HEK293 (cell line): ENCODE measurements at regions not wholly inside any gene's neighbourhood (a gene's known extent, or its start where the extent isn't known, plus 50 kb on each side); places are given as distances from the start of the nearest gene placed in this dataset.

ENCODE experiments used
- SCRT1 ChIP-seq: fragments of 450-650 bp; formaldehyde crosslinking; IDR thresholded peaks from 2 replicates; pipeline ENCODE4 v1.5.1; 2016; ENCODE audit warnings: missing biosample characterization, missing genetic modification characterization, borderline replicate concordance
- SP2 ChIP-seq: fragments of 450-650 bp; formaldehyde crosslinking; IDR thresholded peaks from 2 replicates; pipeline ENCODE4 v1.5.1; 2016; ENCODE audit warnings: missing biosample characterization, missing genetic modification characterization
- YY1 ChIP-seq: fragments of 450-650 bp; formaldehyde crosslinking; IDR thresholded peaks from 2 replicates; pipeline ENCODE4 v1.5.1; 2018; ENCODE audit warnings: missing biosample characterization, missing genetic modification characterization
- ZBTB44 ChIP-seq: fragments of 450-650 bp; IDR thresholded peaks from 2 replicates; pipeline ENCODE4 v1.5.1; 2018; ENCODE audit warnings: missing biosample characterization, mild to moderate bottlenecking, missing genetic modification characterization
- ZNF133 ChIP-seq: fragments of 450-650 bp; formaldehyde crosslinking; IDR thresholded peaks from 2 replicates; pipeline ENCODE4 v1.5.1; 2016; ENCODE audit warnings: missing biosample characterization, missing genetic modification characterization
- TF ChIP-seq, protein P1 (sequence below): fragments of 450-650 bp; formaldehyde crosslinking; IDR thresholded peaks from 2 replicates; pipeline ENCODE4 v1.5.1; 2016; ENCODE audit warnings: missing biosample characterization, missing genetic modification characterization

DNA sequence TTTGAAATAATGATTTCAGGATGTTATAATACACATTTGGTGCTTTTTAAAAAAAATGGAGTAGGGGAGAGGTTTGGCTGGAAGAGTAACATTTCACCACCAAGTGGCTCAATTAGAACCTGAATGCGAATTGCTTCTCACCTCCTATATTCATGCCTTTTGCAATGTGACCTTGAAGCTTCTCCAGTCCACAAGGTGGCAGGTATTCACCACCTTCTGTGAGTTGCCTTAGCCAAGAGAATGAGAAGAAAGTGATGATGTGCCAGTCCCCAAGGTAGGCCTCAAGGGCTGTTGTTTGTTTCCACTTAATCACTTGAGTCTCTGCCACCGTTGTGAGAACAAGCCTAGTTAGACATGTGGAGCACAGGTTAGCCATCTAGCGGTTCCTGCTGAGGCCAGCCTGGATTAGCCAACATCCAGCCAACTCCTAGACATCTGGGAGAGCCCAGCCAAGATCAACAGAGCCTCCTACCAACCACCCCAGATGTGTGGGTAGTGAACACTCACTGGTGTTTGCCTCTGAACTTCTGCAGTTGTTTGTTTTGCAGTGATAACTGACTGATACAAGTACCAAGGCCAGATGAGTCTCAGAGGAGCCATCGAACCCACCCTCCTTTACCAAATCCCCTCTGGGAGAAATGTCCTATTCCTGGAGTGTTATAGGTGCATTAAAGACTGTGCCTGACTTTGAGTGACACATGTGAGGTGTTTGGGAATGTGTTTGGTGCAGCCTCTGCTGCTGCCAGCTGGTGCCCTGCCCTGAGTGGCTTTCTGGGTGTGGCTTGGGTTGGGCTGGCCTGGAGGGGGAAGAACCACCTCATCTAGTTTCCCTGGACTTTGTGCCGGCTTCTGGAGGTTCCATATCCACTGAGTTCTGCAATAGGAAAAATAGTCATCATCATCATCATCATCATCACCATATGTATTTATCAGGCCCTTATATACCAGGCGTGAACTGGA lies 132.5 kb upstream of the RFLNA start:
- TF ChIP-seq, protein P1, sequence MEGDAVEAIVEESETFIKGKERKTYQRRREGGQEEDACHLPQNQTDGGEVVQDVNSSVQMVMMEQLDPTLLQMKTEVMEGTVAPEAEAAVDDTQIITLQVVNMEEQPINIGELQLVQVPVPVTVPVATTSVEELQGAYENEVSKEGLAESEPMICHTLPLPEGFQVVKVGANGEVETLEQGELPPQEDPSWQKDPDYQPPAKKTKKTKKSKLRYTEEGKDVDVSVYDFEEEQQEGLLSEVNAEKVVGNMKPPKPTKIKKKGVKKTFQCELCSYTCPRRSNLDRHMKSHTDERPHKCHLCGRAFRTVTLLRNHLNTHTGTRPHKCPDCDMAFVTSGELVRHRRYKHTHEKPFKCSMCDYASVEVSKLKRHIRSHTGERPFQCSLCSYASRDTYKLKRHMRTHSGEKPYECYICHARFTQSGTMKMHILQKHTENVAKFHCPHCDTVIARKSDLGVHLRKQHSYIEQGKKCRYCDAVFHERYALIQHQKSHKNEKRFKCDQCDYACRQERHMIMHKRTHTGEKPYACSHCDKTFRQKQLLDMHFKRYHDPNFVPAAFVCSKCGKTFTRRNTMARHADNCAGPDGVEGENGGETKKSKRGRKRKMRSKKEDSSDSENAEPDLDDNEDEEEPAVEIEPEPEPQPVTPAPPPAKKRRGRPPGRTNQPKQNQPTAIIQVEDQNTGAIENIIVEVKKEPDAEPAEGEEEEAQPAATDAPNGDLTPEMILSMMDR (tag by site-specific recombination): no peak
- TF ChIP-seq YY1 (tag by site-specific recombination) (no peak), SP2 (tag by site-specific recombination) (no peak), SCRT1 (tag by site-specific recombination) (no peak), ZBTB44 (no peak), ZNF133 (tag by site-specific recombination) (no peak)
